DND-41 (cell line): ENCODE measurements at regions not wholly inside any gene's neighbourhood (a gene's known extent, or its start where the extent isn't known, plus 50 kb on each side); places are given as distances from the start of the nearest gene placed in this dataset.

Experiments used
- ATAC-seq: fragments of 200-7000 bp; cut with Tn5 transposase; 3 replicates; pipeline ENCODE4 v1.9.1; 2021; ENCODE audit warnings: low read depth; ENCODE audit not compliant: insufficient read depth
- DNase-seq: peaks from one replicate; pipeline ENCODE4 v3.0.0-alpha.2; 2020
- H2AFZ ChIP-seq: 2 replicates; pipeline ENCODE4 v1.6.0; 2012; ENCODE audit warnings: low read depth, low read length
- H3K27ac ChIP-seq: 2 replicates; pipeline ENCODE4 v1.5.1; 2012; ENCODE audit warnings: low read length, inconsistent platforms
- H3K27me3 ChIP-seq: fragments of 200-600 bp; sonication (generic); 2 replicates; pipeline ENCODE4 v1.6.0; 2012; ENCODE audit warnings: low read length, mild to moderate bottlenecking, inconsistent platforms; ENCODE audit not compliant: insufficient read depth, poor library complexity
- H3K36me3 ChIP-seq: 2 replicates; pipeline ENCODE4 v1.5.1; 2012; ENCODE audit warnings: low read length, inconsistent platforms; ENCODE audit not compliant: insufficient read depth
- H3K4me1 ChIP-seq: 2 replicates; pipeline ENCODE4 v1.5.1; 2012; ENCODE audit warnings: mild to moderate bottlenecking, low read length; ENCODE audit not compliant: insufficient read depth
- H3K4me2 ChIP-seq: 2 replicates; pipeline ENCODE4 v1.6.0; 2012; ENCODE audit warnings: mild to moderate bottlenecking, moderate library complexity, low read length, inconsistent platforms; ENCODE audit not compliant: insufficient read depth
- H3K4me3 ChIP-seq, 2 experiments: fragments of 200-600 bp in 1 of 2; shearing (Covaris generic) in 1 of 2; 2 replicates each; pipeline ENCODE4 v1.5.1; 2012 to 2016; ENCODE audit warnings: inconsistent platforms in 2 of 2, low read length in 2 of 2, mild to moderate bottlenecking in 2 of 2, low read depth in 1 of 2, moderate library complexity in 1 of 2
- H3K79me2 ChIP-seq: 2 replicates; pipeline ENCODE4 v1.6.0; 2012; ENCODE audit warnings: low read length, inconsistent platforms; ENCODE audit not compliant: insufficient read depth
- H3K9ac ChIP-seq: 2 replicates; pipeline ENCODE4 v1.6.0; 2012; ENCODE audit warnings: low read depth, mild to moderate bottlenecking, inconsistent platforms, low read length, moderate library complexity
- H3K9me3 ChIP-seq: 2 replicates; pipeline ENCODE4 v1.5.1; 2012; ENCODE audit warnings: low read length, moderate library complexity, mild to moderate bottlenecking, inconsistent platforms; ENCODE audit not compliant: insufficient read depth, severe bottlenecking
- H4K20me1 ChIP-seq: 2 replicates; pipeline ENCODE4 v1.6.0; 2012; ENCODE audit warnings: low read length; ENCODE audit not compliant: insufficient read depth
- CTCF ChIP-seq: IDR thresholded peaks from 2 replicates; pipeline ENCODE4 v1.5.1; 2012; ENCODE audit warnings: borderline replicate concordance, low read length, moderate library complexity, mild to moderate bottlenecking; ENCODE audit not compliant: poor library complexity, severe bottlenecking; ENCODE audit errors: extremely low read depth
- EZH2 ChIP-seq: IDR thresholded peaks from 3 replicates; pipeline ENCODE4 v1.6.1; 2012; ENCODE audit warnings: borderline replicate concordance, low read depth, mild to moderate bottlenecking, moderate library complexity, low read length, inconsistent platforms; ENCODE audit not compliant: severe bottlenecking

DNA sequence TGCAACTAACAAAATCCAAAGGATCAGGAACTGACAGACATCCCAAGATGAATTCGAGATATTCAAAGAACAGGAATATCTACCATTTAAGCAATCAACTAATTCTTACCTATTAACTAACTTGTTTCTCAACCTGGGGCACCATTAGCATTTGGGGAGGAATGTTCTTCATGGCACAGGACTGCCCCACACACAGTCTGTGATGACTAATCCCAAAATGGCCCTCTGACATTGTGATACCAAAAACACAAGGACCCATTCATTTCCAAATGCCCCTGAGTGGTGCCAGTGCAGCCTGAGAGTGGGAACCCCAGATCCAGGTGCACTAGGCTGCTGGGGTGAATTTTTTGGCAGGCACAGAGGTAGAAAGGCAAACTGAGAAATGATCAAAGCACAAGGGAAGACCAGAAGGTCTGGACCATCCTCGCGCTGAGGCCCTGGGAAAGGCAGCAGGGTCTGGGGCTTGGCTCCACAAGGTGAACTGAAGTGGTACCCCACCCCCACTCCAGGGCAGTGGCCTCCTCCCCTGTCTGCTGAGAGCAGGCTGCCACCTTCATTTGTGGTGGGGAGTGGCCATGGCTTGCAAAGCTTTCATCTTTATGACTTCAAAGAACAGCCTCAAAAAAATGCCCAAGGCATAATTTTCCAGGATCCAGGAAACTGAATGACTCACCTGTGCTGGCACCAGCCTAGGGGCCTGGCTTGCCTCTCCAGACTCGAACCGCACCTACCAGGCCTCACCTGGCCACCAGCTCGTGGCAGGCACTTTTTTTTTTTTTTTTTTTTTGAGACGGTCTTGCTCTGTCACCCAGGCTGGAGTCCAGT, 122.4 kb downstream of the BCOR start:
- DNase-seq: no peak
- TF ChIP-seq EZH2 (no peak), CTCF (no peak)
- Histone ChIP-seq H3K9ac (no peak overlapping the region), H3K9me3 (peaks cover 3% of the 10 kb centered on the region), H3K79me2 (no peaks in the 10 kb centered on the region), H2AFZ (no peak overlapping the region), H3K4me1 (no peaks in the 10 kb centered on the region), H3K27me3 (no peaks in the 10 kb centered on the region), H3K27ac (no peak overlapping the region), H4K20me1 (no peaks in the 10 kb centered on the region), H3K4me2 (no peak overlapping the region), H3K36me3 (no peaks in the 10 kb centered on the region), H3K4me3 (no peak overlapping the region)
- no peak for ATAC-seq

GRCh38 chrX:39981946-39982345, 115.8 kb downstream of the BCOR start:
- ATAC-seq (no peak), DNase-seq (no peak)
- Histone ChIP-seq H3K4me3 (no peak overlapping the region), H2AFZ (no peak overlapping the region), H3K36me3 (no peaks in the 10 kb centered on the region), H3K4me2 (no peak overlapping the region), H3K27me3 (no peaks in the 10 kb centered on the region), H3K9me3 (no peaks in the 10 kb centered on the region), H3K79me2 (no peaks in the 10 kb centered on the region), H4K20me1 (no peaks in the 10 kb centered on the region), H3K4me1 (no peaks in the 10 kb centered on the region), H3K27ac (no peak overlapping the region), H3K9ac (no peak overlapping the region)
- no peak for TF ChIP-seq CTCF
- TF ChIP-seq EZH2: no peak

GRCh38 chrX:39982948-39983347, 114.8 kb downstream of the BCOR start:
- TF ChIP-seq EZH2 (no peak), CTCF (no peak)
- no peaks in the 10 kb centered on the region for H3K9me3 ChIP-seq
- H3K27ac ChIP-seq: no peak overlapping the region
- H3K4me3 ChIP-seq: no peak overlapping the region
- no peak overlapping the region for H2AFZ ChIP-seq
- no peak overlapping the region for H3K4me2 ChIP-seq
- no peaks in the 10 kb centered on the region for H3K79me2 ChIP-seq
- DNase-seq (no peak), ATAC-seq (no peak)
- H3K36me3 ChIP-seq: no peaks in the 10 kb centered on the region
- no peaks in the 10 kb centered on the region for H4K20me1 ChIP-seq
- H3K9ac ChIP-seq: no peak overlapping the region
- H3K4me1 ChIP-seq: no peaks in the 10 kb centered on the region
- no peaks in the 10 kb centered on the region for H3K27me3 ChIP-seq

DNA sequence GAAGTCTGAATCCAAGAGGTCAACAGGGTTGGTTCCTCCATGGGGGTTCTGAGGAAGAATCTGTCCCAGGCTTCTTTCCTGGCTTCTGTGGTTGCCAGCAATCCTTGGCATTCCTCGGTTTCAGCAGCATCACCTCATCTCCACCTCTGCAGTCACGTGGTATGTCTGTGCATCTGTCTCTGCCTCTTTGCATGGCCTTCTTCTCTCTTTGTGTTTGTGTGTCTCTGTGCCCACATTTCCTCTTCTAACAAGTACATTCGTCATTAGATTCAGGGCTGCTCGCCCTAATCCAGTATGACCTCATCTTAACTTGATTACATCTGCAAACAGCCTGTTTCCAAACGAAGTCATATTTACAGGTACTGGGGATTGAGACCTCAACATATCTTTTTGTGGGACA, 114.0 kb downstream of the BCOR start:
- no peak for DNase-seq
- H3K4me1 ChIP-seq: no peaks in the 10 kb centered on the region
- no peak overlapping the region for H3K9ac ChIP-seq
- no peak overlapping the region for H2AFZ ChIP-seq
- no peak overlapping the region for H3K4me3 ChIP-seq
- H3K27ac ChIP-seq: no peak overlapping the region
- no peak for TF ChIP-seq EZH2
- TF ChIP-seq CTCF: no peak
- no peaks in the 10 kb centered on the region for H4K20me1 ChIP-seq
- no peaks in the 10 kb centered on the region for H3K27me3 ChIP-seq
- H3K9me3 ChIP-seq: no peaks in the 10 kb centered on the region
- no peaks in the 10 kb centered on the region for H3K36me3 ChIP-seq
- H3K4me2 ChIP-seq: no peak overlapping the region
- no peak for ATAC-seq
- no peaks in the 10 kb centered on the region for H3K79me2 ChIP-seq
